ENCODE measurements at regions not wholly inside any gene's neighbourhood (a gene's known extent, or its start where the extent isn't known, plus 50 kb on each side); places are given as distances from the start of the nearest gene placed in this dataset.

DNA sequence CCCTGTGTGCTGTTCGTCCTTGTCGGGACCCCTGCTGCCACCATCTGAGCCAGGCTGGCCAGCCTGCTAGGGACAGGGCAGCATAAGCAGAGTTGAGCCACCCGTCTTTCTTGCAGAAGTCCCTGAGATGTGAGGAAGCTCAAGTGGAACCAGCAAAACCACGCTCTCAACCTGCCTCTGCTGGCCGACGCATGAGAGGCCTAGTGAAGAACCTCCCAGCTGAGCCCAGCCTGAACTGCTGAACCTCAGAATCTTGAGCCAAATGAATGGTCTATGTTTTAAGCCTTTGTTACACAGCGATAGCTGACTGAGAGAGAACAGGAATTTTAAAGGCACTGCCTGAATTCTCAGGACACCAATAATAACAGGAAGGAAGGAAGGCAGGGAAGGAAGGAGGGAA is 98.9 kb upstream of the ADRA2C start:
- no peak for DNase-seq

DNA sequence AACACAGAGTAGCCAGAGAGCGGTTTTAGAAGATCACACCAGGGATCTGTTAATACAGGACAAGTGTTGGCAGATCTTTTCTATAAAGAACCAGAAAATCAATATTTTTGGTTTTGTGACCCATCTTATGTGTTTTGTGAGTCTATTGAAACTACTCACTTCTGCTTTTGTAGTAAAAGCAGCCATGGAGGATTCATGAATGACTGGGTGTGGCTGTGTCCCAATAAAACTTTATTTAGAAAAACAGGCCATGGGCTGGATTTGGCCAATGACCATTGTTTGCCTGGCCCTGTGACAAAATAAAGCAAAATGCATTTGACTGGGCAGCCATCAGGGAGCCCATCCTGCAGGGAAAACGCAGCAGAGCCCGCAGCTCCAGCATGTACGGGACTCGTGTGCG is 99.9 kb upstream of the ADRA2C start:
- DNase-seq = no peak

DNA sequence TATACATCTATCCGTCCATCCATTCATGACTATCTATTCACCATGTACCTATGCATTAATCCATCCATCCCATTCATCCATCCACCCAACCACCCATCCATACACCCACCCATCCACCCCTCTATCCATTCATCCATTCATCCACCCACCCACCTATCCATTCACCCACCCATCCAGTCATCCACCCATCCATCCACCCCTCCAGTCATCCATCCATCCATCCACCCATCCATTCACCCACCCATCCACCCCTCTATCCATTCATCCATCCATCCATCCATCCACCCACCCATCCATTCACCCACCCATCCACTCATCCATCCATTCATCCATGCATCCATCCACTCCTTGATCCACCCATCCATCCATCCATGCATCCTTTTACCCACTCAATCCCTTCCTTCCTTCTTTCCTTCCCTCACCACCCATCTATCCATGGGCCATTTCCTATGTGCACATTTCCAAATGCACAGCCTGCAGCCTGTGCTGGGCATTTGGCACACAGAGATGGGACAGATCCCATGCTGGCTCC is 100.8 kb upstream of the ADRA2C start:
- no peak for DNase-seq

DNA sequence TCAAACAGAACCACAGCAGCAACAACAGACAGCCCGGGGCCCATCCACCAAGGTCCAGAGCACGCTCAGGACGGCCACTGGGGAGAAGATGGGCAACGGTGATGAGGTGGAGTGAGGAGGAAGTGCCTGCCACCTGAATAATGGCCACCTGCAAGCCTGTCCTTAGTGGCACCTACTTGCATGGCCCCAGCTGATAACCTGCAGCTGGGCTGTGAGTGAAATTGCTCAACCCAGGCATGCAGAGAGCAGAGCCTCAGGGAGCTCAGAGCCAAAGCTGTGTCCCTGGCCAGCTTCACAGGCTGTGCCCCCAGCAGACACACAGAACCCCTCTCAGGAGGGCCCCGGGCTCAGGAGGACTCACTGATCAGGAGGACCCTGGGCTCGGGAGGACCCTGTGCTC is 102.4 kb upstream of the ADRA2C start:
- DNase-seq = no peak

DNA sequence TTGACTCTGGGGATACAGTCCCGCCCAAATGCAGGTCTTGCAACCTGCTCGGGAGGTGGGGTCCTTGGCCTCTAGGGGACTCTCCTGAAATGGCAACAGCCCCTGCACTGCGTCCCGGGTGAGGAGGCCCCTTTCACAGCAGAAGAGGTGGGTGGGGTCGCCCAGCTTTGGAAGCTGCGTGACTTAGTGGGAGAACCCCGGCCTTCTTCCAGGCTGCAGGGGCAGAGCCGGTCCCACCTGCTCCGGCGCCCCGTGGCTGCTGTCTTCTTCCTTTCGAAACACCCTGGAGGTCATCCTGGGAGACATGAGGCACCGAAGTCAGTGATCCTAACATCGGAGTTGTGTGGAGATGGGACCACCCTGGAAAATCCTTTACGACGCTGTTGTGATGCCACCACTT is 103.7 kb upstream of the ADRA2C start:
- DNase-seq = no peak

DNA sequence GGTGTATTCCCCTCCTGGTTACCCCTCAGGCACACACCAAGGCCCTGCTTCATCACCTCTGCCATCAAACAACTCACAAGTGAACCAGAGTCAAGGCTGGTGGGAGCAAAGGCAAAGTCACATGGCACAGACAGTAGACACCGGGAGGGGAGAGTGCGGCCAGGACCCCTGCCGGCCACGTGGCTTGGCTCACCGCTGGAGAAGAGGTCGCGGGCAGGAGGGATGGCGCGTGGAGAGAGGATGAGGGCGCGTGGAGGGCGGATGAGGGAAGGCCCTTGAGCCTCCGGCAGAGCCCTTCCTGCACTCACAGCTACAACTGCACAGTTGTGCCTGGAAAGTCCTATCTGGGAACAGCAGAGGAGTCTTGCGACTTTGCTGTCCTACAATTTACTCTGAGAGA is 104.2 kb upstream of the ADRA2C start:
- no peak for DNase-seq

DNA sequence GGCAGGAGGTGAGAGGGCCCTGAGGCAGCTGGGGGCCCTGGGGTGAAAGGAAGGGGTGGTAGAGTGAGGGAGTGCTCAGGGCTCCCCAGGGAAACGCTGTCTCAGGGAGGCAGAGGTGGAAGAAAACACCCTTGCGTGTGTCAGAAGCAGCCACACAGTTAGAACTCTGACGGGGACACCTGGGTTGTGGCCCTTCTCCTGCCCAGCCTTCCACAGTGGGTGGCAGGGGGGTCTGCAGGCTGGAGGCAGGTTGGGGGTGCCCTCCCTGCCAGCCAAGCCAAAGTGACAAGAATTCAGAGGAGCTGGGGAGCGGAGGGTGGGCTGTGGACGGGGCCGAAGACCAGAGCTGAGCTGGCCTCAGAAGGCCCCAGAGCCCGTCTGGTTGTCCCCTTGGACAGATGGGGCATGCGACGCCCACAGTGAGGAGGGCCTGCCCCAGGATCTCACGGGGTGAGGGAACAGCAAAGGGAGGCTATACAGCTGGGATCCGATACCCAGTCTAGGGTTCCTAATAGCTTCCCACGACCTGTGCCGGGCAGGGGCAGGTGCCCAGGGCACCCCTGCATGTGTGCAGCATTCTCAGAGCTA is 105.2 kb upstream of the ADRA2C start:
- no peak for DNase-seq

DNA sequence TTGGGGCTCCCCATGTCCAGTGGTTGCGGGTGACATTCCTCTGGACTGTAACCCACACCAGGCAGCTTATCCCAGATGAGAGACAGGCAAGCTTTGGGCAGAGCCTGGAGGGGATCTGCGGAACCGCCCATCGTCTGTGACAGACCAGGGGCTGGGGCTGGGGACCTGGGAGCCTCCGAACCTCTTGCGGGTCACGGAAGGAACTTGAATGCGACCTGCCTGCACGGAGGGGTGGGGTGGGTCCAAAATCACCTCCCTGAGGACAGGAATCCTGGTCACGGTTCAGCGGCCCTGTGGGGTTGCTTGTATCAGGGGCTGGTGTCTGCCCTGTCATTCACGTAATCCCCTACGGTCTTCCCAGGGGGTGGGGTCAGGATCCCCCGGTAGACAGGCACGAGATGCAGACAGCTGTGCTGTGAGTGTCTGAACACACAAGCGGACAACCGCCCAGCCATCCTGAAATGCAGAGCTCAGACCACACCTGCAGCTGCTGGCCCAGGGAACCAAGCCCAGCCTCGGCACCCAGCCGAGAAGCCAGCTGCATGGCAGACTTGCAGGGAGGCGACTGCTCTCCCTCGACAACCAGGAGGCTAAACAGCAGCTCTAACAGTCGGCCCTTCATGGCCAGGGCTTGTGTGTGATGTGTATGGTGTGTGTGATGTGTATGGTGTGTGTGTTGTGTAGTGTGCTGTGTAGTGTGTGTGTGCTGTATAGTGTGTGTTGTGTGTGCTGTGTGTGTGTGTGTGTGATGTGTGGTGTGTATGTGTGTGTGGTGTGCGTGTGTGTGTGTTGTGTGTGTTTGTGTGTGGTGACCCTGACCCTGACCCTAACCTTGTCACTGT is 105.9 kb upstream of the ADRA2C start:
- DNase-seq = no peak

DNA sequence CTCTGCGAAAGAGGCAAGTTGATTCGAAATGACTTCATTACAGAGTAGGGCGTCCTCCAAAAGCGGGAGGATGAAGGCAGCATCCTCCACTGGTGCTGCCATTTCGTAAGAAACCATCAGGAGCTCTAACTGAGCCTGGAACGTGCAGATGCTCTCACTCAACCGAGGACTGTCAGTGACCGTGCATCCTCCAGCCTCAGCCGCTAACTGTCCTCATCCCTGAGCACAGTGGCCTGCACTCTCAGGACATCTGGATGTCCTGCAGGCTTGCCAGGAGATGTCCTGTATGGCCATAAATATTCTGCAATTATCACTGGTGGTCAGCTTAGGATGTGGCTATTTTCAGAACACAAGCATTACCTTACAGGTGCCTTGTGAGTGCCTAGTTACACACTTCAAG is 107.1 kb upstream of the ADRA2C start:
- DNase-seq = no peak

DNA sequence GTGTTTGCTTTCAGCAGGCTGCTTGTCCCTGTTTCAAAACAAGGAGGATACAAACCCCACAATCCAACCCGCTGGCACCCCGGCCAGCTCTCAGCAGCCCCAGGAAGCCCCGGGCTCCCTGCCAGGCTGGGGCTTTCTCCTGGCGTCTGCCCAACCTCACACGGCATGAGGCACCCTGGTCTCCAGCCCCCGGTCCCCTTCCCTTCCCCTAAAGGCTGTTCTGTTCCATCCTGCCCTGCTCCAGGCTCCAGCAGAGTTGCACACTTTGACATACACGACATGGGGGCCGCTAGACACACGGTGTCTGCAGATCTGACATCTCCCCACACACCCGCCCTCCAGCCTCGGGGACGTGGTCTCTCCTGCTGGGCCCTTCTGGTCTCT is 107.7 kb upstream of the ADRA2C start:
- DNase-seq = no peak

DNA sequence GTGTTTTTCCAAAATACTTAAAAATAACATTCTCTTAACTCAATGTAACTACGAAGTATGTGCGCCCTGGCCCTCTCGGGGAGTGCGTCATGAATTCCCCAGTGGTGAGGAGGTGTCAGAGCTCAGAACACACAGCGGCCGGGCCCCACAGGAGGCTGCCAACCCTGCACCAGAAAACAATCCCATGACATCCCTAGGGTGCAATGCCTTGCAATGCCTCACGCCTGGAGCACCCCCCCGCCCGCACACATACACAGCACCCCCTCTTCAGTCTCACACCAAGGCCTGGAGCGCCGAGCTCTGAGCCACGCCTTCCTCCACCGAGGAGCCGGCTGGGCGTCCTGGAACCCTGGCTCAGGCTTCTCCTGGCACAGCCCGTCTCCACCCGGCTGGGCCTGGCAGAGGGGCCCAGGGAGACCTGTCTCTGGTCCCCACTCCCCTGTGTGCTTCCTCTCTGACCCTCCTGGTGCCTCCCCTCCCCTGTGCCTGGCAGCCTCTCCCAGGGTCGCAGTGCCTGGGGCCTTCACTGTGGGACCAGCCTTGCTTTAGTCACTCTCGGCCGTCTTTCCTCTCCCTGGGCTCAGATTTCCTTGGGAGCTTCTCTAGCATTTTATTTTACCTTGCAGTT is 108.2 kb upstream of the ADRA2C start:
- DNase-seq = no peak

DNA sequence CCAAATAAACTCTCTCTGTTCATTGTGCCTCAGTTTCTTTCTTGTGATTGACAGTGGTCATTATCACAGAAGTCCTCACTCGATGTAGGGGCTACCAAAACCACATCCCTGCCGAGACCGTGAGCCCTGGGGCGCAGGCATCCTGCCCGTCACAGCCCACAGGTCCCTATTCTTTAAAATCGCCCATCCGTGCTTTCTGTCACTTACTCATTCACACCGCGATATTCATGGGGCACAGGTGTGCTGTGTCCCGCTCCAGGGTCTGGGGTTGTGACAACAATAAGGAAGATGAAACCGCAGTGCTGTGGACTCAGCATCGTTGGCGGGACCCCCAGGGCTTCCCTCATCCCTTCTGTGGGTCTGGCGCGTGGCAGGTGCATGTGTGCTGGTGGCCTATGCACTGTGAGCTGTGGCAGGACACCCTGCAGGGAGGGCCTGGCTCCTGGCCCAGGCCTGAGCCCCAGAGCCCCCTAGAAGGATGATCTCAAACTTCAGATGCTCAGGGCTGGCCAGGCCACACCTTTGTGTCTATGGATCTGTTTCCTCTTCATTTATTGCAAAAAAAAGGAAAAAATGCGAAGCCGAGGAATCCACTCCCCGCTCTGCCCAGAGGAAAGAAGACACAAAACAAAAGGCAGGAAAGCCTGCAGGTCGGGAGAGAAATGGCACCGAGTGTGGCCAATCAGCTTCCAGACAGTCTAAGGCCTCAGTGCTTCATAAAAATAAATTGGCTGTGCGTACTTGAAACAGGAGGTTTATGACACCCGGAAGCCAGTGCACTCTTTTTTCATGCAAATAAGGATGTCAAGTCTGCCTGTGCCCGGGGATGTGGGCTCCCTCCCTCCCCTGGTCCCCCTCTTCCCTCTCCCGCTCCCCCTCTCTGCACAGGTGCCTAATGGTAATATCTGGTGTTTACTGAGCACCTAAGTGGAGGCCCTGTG is 109.5 kb upstream of the ADRA2C start:
- DNase-seq = no peak

DNA sequence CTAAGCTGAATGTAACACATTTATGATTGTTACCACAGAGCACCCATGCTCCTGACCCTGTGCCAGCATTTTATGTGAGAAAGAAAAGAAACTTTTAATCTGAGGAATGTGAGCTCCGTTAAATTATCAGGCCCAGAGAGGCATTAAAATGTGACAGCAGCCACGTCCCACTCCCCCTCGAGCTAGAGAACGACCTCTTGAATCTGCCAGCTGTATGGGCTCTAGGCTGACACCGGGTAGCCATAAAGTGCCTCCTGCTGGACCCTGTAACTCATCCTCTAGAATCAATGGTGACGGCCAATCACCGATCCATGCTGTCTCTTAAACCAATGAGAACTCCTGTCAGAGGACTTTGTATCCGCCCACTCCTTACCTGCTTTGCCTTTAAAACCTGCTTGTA is 110.2 kb upstream of the ADRA2C start:
- no peak for DNase-seq

DNA sequence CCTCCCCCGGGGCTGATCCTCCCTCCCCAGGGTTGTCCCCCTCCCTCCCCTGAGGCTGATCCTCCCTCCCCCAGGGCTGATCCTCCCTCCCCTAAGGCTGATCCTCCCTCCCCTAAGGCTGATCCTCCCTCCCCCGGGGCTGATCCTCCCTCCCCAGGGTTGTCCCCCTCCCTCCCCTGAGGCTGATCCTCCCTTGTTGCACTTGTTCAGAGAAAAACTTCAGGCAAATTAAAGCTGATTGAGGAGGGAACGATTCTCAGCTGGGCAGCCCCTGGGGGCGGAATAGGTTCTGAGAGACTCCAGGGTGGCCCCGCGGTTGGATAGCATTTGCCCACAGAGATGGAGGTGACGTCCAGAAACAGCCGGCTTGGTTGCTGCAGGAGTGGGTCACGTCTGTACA is 110.7 kb upstream of the ADRA2C start:
- DNase-seq = no peak

DNA sequence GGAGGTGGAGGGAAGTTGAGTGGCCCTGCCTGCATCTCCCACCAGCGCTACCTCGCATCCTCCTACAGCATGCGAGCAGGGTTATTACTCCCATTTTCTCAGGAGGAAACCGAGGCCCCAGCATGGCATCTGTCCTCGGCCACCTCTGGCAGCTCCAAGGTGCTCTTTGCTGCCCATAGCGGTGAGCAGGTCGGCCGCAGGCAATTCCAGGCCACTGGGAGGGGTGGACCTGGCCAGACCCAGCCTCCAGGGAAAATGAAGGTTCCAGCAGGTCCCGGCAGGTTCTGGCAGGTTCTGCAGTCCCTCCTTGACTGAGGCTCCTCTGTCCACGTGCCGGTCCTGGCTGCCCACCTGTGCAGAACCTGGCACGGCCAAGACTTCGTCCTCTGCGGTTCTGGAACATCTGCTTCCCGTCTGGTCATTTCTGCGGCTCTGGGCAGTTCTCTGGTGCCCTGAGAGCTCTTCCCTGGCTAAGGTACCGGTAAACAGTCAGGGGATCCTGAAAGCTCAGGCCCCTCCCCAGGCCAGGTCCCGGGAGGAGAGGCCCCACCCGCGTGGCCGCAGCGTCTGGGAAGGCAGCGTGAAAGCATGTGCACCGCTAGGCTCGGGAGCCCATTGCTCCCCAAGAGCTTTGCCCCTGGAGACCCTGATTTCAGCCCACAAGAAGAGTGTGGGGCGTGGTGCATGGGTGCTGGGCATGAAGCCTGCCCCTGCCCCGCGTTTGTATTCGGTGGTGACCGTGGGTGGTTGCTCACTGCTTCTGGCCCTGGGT is 112.0 kb upstream of the ADRA2C start:
- no peak for DNase-seq

DNA sequence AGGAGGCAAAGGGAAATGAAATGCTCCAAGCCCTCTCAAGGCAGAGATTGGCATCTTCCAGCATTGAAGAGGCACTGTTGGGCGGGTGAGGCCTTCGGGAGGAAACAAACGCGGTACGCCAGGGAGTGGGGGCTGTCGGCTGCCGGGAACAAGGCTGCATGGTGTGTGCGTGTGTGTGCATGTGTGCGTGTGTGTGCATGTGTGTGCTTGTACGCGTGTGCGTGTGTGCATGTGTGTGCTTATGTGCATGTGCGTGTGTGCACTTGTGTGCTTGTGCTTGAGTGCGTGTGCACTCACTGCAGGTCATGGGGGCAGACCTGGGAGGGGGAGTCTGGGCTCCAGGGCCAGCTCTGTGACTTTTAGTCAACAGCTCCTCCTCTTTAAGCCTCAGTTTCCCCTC is 113.6 kb upstream of the ADRA2C start:
- no peak for DNase-seq

DNA sequence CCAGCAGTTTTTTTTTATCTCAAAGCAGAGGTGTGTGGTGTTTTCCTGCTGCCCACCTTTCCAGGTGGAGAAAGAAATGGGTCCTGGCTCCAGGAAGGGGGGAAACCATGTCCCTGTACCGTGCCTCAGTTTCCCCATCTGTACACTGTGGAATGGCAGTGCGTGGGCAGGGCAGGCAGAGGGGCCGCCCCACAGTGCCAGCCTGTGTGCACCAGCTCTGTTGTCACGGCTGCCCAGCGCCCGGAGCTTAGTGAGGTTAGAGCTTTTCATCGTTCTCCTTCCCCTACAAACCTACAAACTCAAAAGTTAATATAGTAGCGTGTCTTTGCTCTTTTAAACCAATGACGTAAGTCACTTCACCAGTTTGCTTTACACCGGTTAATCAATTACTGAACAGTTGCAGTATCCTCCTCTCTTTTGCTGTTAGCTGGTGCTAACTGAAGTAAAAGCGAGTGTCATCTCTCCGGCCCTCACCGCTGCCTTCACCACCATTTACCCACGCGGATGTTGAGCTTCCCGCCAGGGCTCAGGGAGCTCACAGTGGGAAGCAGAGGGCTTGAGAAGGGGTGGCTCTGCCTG is 114.8 kb upstream of the ADRA2C start:
- DNase-seq = no peak

DNA sequence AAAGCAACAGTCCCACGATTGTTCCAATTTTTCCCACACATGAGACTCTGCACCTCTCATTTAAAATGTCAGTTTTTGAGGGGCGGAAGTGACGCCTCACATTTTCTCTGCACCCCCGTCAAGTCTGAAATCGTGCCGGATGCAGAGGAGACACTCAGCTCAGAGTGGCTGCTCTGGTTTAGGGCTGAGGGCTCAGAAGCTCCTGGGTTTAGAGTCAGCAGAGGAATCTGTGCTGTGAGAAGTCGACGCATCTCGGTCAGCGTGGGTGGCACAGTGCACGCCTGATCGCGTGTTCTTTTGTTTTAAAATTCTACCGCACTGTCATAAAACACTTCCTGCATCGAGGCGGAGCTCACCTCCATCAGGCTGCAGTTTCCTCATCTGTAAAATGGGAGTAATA is 116.7 kb upstream of the ADRA2C start:
- no peak for DNase-seq

DNA sequence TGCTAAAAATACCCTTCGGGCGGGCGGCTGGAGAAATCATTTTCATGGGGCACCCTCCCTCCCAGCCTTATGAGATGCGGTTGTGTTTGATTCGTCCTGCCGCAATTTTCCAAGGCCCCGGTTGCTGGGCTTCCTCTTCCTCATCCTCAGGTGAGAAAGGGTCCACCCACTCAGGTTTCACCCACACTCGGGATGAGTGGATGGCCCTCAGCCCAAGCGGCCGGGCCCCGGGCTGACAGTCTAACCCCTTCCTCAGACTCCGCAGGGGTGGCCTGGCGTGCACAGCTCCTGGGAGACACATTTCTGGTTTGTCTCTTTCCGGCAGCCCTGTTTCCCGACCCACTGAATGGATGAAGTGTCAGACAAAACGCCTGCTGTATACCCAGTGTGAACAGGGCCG is 116.5 kb upstream of the LRPAP1 start:
- DNase-seq = no peak

DNA sequence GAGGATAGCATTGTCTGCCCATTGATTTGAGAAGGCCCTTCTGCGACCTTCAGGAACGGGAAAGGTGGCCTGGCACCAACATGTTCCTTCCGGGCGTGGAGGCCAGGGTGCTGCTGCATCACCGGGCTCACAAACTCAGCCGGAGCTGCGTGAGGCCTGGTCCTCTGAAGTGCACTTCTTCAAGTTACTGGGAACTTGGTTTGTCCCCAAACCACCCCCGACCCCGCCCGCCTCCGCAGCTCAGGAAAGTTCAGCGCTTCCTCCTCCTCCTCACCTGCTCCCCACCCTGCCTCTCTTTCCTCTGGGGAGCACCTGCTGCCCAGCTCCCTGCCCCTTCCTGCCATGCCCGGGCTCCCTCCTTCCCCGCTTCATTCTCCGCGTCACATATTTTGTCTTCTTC is 116.0 kb upstream of the LRPAP1 start:
- DNase-seq = no peak

DNA sequence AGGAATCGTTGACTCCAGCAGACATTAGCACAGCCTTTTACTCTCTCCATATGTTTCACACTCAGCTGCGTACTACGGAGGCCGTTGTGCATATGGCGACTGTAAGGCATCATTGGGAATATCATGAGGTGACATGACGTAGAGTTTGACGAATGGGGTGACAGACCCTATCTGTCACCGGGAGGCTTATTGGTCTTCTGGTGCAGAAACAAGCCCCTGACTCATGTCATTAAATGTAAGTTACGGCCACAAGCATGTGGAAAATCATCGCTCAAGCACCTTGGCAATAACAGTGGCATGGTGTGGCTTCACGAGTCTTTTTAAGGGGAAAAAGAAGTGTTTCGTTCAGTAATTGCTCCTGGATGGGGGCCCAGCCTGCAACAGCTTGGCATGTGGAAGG is 115.2 kb upstream of the LRPAP1 start:
- DNase-seq = no peak
